DOHH2 (cell line): ENCODE measurements at regions not wholly inside any gene's neighbourhood (a gene's known extent, or its start where the extent isn't known, plus 50 kb on each side); places are given as distances from the start of the nearest gene placed in this dataset.

Source experiments
- H3F3A ChIP-seq: fragments of 200-600 bp; sonication (generic), shearing (Covaris generic); 2 replicates; pipeline ENCODE4 v1.6.0; 2016; ENCODE audit warnings: antibody characterized with exemption, mild to moderate bottlenecking; ENCODE audit not compliant: control insufficient read depth, insufficient read depth
- H3K27ac ChIP-seq: fragments of 200-600 bp; sonication (generic); 2 replicates; pipeline ENCODE4 v1.5.1; 2014; ENCODE audit warnings: low read depth, mild to moderate bottlenecking, low read length, moderate library complexity
- H3K27me3 ChIP-seq: fragments of 200-600 bp; sonication (generic); 2 replicates; pipeline ENCODE4 v1.6.1; 2014; ENCODE audit warnings: mild to moderate bottlenecking, low read length, mixed read lengths; ENCODE audit not compliant: control insufficient read depth
- H3K36me3 ChIP-seq: fragments of 200-600 bp; sonication (generic); 2 replicates; pipeline ENCODE4 v1.6.1; 2014; ENCODE audit warnings: mild to moderate bottlenecking, low read length, moderate library complexity, mixed read lengths; ENCODE audit not compliant: control insufficient read depth
- H3K4me1 ChIP-seq: fragments of 200-600 bp; sonication (generic); 2 replicates; pipeline ENCODE4 v1.6.1; 2014; ENCODE audit warnings: mild to moderate bottlenecking, low read length, mixed read lengths; ENCODE audit not compliant: control insufficient read depth
- H3K4me2 ChIP-seq: fragments of 200-600 bp; sonication (generic); 2 replicates; pipeline ENCODE4 v1.6.0; 2014; ENCODE audit warnings: mild to moderate bottlenecking, low read length, moderate library complexity
- H3K4me3 ChIP-seq: fragments of 200-600 bp; sonication (generic); 2 replicates; pipeline ENCODE4 v1.5.1; 2014; ENCODE audit warnings: mild to moderate bottlenecking, low read length, mixed read lengths
- H3K79me2 ChIP-seq: fragments of 200-600 bp; sonication (generic); 2 replicates; pipeline ENCODE4 v1.6.1; 2014; ENCODE audit warnings: mild to moderate bottlenecking, low read length, mixed read lengths; ENCODE audit not compliant: control insufficient read depth
- H3K9me2 ChIP-seq: fragments of 200-600 bp; sonication (generic); replicated peaks from 2 replicates; pipeline ENCODE4 v1.6.1; 2014; ENCODE audit warnings: mild to moderate bottlenecking, low read length, mixed read lengths; ENCODE audit not compliant: control insufficient read depth
- H3K9me3 ChIP-seq: fragments of 200-600 bp; sonication (generic); 2 replicates; pipeline ENCODE4 v1.6.1; 2014; ENCODE audit warnings: antibody characterized with exemption, low read length, mixed read lengths; ENCODE audit not compliant: control insufficient read depth, insufficient read depth
- H4K20me1 ChIP-seq: fragments of 200-600 bp; sonication (generic); 2 replicates; pipeline ENCODE4 v1.6.0; 2014; ENCODE audit warnings: low read depth, mild to moderate bottlenecking, antibody characterized with exemption, low read length, moderate library complexity; ENCODE audit not compliant: control insufficient read depth, insufficient read depth
- EZH2phosphoT487 ChIP-seq: fragments of 200-600 bp; sonication (generic); IDR thresholded peaks from 2 replicates; pipeline ENCODE4 v1.6.1; 2017; ENCODE audit warnings: borderline replicate concordance, mild to moderate bottlenecking, antibody characterized with exemption, low read length, moderate library complexity, mixed read lengths
- TF ChIP-seq, protein P1 (sequence below): fragments of 200-600 bp; sonication (generic); IDR thresholded peaks from one replicate; pipeline ENCODE4 v1.5.1; 2014; ENCODE audit warnings: antibody characterized with exemption, mild to moderate bottlenecking, low read depth, low read length; ENCODE audit not compliant: poor library complexity, severe bottlenecking

DNA sequence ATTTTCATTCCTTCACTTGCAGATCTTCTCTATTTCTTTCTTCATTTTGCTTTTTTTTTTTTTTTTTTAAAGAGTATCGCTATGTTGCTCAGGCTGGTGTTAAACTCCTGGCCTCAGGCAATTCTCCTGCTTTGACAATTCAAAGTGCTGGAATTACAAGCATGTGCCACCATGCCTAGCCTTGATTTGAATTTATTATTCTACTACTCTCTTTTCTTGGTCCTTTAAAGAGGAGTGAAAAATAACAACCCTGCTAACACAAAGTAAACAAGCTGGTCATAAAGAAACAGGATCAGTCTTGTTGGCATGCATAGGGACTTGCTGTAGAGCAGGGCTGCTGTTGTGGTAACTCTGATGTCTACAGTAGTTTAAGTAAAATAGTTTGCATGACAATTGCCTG, 1615.3 kb upstream of the ZEB2 start:
- no peaks in the 10 kb centered on the region for H3K79me2 ChIP-seq
- TF ChIP-seq EZH2phosphoT487, result no peak
- TF ChIP-seq, protein P1, sequence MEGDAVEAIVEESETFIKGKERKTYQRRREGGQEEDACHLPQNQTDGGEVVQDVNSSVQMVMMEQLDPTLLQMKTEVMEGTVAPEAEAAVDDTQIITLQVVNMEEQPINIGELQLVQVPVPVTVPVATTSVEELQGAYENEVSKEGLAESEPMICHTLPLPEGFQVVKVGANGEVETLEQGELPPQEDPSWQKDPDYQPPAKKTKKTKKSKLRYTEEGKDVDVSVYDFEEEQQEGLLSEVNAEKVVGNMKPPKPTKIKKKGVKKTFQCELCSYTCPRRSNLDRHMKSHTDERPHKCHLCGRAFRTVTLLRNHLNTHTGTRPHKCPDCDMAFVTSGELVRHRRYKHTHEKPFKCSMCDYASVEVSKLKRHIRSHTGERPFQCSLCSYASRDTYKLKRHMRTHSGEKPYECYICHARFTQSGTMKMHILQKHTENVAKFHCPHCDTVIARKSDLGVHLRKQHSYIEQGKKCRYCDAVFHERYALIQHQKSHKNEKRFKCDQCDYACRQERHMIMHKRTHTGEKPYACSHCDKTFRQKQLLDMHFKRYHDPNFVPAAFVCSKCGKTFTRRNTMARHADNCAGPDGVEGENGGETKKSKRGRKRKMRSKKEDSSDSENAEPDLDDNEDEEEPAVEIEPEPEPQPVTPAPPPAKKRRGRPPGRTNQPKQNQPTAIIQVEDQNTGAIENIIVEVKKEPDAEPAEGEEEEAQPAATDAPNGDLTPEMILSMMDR, result no peak
- no peaks in the 10 kb centered on the region for H3K36me3 ChIP-seq

DNA sequence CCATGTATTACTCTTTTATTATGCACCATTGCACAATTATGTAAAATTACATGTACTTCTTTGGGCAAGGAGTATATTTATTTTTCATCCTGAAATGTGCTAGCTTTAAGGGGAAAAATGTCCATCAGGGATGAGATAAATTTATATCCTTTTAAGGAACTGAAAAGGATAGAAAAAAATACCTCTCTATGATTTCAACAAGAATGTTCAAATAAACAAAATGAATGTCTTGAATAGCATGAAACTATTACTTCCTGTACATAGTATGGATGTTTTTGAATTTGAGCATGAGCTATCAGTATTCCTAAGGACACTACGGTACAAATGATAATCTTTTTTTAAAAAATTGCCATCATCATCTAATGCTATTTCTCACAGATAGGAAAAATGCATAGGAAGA, 1611.9 kb upstream of the ZEB2 start:
- Histone ChIP-seq H3K4me3 (no peak overlapping the region), H4K20me1 (no peaks in the 10 kb centered on the region), H3K4me2 (no peak overlapping the region), H3K4me1 (no peaks in the 10 kb centered on the region), H3K27me3 (no peaks in the 10 kb centered on the region), H3K9me3 (no peaks in the 10 kb centered on the region), H3K79me2 (no peaks in the 10 kb centered on the region), H3K27ac (no peak overlapping the region), H3F3A (no peaks in the 10 kb centered on the region), H3K36me3 (no peaks in the 10 kb centered on the region), H3K9me2 (no peaks in the 10 kb centered on the region)
- TF ChIP-seq, protein P1, result no peak
- no peak for TF ChIP-seq EZH2phosphoT487

More for the DNA sequence above, 1615.3 kb upstream of the ZEB2 start:
- no peak overlapping the region for H3K27ac ChIP-seq
- H3K9me3 ChIP-seq, result no peaks in the 10 kb centered on the region
- H3K27me3 ChIP-seq, result no peaks in the 10 kb centered on the region
- no peaks in the 10 kb centered on the region for H3K9me2 ChIP-seq
- no peak overlapping the region for H3K4me3 ChIP-seq
- no peaks in the 10 kb centered on the region for H4K20me1 ChIP-seq
- H3K4me2 ChIP-seq, result no peak overlapping the region
- no peaks in the 10 kb centered on the region for H3K4me1 ChIP-seq
- H3F3A ChIP-seq, result no peaks in the 10 kb centered on the region

DNA sequence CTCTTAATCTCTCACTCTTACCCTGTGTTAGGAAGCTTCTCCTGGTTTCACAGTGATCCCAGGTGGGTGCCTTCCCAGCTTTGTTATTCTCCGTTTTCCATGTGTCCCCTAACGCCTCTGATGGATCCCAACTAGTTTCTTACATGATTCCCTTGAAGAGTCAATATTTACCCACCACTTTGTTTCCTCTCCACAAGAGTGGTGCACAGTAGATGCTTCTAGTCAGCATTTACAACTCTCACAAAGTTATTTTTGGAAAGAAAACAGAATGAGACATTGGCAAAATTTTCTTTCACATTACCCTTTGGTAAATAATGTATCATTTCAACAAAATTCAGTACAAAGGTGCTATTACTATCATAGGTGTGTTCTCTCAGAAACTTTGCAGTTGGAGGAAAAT, 1611.1 kb upstream of the ZEB2 start:
- no peaks in the 10 kb centered on the region for H3K4me1 ChIP-seq
- H3K9me3 ChIP-seq, result no peaks in the 10 kb centered on the region
- H3K4me3 ChIP-seq, result no peak overlapping the region
- no peak overlapping the region for H3K27ac ChIP-seq
- no peaks in the 10 kb centered on the region for H3F3A ChIP-seq
- H3K9me2 ChIP-seq, result no peaks in the 10 kb centered on the region
- H3K79me2 ChIP-seq, result no peaks in the 10 kb centered on the region
- TF ChIP-seq, protein P1, result no peak
- no peak for TF ChIP-seq EZH2phosphoT487
- no peaks in the 10 kb centered on the region for H3K36me3 ChIP-seq
- H4K20me1 ChIP-seq, result no peaks in the 10 kb centered on the region
- H3K4me2 ChIP-seq, result no peak overlapping the region
- no peaks in the 10 kb centered on the region for H3K27me3 ChIP-seq

DNA sequence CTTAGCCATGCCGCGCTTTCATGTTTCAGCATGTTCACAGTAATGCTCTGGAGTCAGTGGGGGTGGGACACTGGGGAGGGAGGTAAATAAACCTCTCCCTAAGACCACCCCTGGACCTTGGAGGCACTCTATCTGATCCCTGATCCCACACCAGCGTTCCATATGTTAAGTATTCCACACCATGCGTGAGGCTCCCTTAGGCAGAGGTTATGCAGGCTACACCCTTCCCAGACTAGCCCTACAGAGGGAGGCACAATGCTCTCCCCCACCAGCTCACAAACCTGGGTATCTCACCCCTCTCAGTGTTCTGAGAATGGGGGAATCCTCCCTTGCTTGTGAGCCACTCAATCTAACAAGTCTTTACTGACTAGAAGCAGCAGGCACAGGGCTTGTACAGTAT, 1610.4 kb upstream of the ZEB2 start:
- Histone ChIP-seq H3K9me2 (no peaks in the 10 kb centered on the region), H4K20me1 (no peaks in the 10 kb centered on the region), H3K4me2 (no peak overlapping the region), H3F3A (no peaks in the 10 kb centered on the region), H3K36me3 (no peaks in the 10 kb centered on the region), H3K27me3 (no peaks in the 10 kb centered on the region), H3K4me3 (no peak overlapping the region), H3K4me1 (no peaks in the 10 kb centered on the region), H3K27ac (no peak overlapping the region), H3K9me3 (no peaks in the 10 kb centered on the region), H3K79me2 (no peaks in the 10 kb centered on the region)
- TF ChIP-seq, protein P1, result no peak
